OCI-LY7 (cell line): ENCODE measurements at regions not wholly inside any gene's neighbourhood (a gene's known extent, or its start where the extent isn't known, plus 50 kb on each side); places are given as distances from the start of the nearest gene placed in this dataset.

Experiments
- BruUV-seq: library from RNA; stranded (reverse); fragments of 400-500 nt; replicated peaks from 2 replicates; lab custom pipeline; 2021; lab: Mats Ljungman, UMichigan
- CTCF ChIA-PET: fragments of 300-600 bp; sonication (Branson Sonifier 250); formaldehyde crosslinking; loops from one replicate; lab custom pipeline; 2022; ENCODE audit warnings: antibody characterized with exemption; ENCODE audit not compliant: unreplicated experiment; lab: Charles Lee
- POLR2A ChIA-PET: fragments of 300-600 bp; sonication (Branson Sonifier 250); formaldehyde crosslinking; loops from one replicate; lab custom pipeline; 2022; ENCODE audit warnings: antibody characterized with exemption; lab: Charles Lee
- DNase-seq: peaks from one replicate; pipeline ENCODE4 v3.0.0-alpha.2; 2015; ENCODE audit warnings: low spot score
- H2AFZ ChIP-seq: fragments of 200-600 bp; sonication (generic), shearing (Covaris generic); 2 replicates; pipeline ENCODE4 v1.6.1; 2014; ENCODE audit warnings: mild to moderate bottlenecking, antibody characterized with exemption, low read length, moderate library complexity
- H3K27ac ChIP-seq: fragments of 200-600 bp; sonication (generic); 2 replicates; pipeline ENCODE4 v1.5.1; 2014; ENCODE audit warnings: mixed run types, low read depth, mild to moderate bottlenecking, moderate library complexity, low read length, inconsistent platforms; ENCODE audit not compliant: poor library complexity, severe bottlenecking
- H3K36me3 ChIP-seq: fragments of 200-600 bp; sonication (generic); 2 replicates; pipeline ENCODE4 v1.6.1; 2014; ENCODE audit warnings: mild to moderate bottlenecking, antibody characterized with exemption, low read length, moderate library complexity, mixed read lengths; ENCODE audit not compliant: insufficient read depth
- H3K4me1 ChIP-seq: fragments of 200-600 bp; sonication (generic); 2 replicates; pipeline ENCODE4 v1.5.1; 2014; ENCODE audit warnings: mild to moderate bottlenecking, low read length; ENCODE audit not compliant: insufficient read depth, poor library complexity, severe bottlenecking
- H3K4me2 ChIP-seq: fragments of 200-600 bp; sonication (generic); 2 replicates; pipeline ENCODE4 v1.6.1; 2014; ENCODE audit warnings: mild to moderate bottlenecking, low read length
- H3K4me3 ChIP-seq: fragments of 200-600 bp; sonication (generic); 2 replicates; pipeline ENCODE4 v1.5.1; 2014; ENCODE audit warnings: mild to moderate bottlenecking, low read depth, low read length; ENCODE audit not compliant: poor library complexity, severe bottlenecking
- H3K79me2 ChIP-seq: fragments of 200-600 bp; sonication (generic); 2 replicates; pipeline ENCODE4 v1.6.1; 2016; ENCODE audit warnings: low read depth, mild to moderate bottlenecking, low read length, moderate library complexity, mixed read lengths; ENCODE audit not compliant: insufficient read depth
- H3K9me2 ChIP-seq: fragments of 200-600 bp; sonication (generic); 2 replicates; pipeline ENCODE4 v1.6.1; 2016; ENCODE audit warnings: mild to moderate bottlenecking, low read length, mixed read lengths; ENCODE audit not compliant: insufficient read depth
- H3K9me3 ChIP-seq: fragments of 200-600 bp; sonication (generic); 2 replicates; pipeline ENCODE4 v1.6.1; 2014; ENCODE audit warnings: mild to moderate bottlenecking, mixed run types, low read length, mixed read lengths
- H4K20me1 ChIP-seq: fragments of 200-600 bp; sonication (generic); 2 replicates; pipeline ENCODE4 v1.6.1; 2014; ENCODE audit warnings: mild to moderate bottlenecking, antibody characterized with exemption, low read length, moderate library complexity, mixed read lengths; ENCODE audit not compliant: insufficient read depth
- EZH2phosphoT487 ChIP-seq: fragments of 200-600 bp; sonication (generic); IDR thresholded peaks from 2 replicates; pipeline ENCODE4 v1.6.1; 2018; ENCODE audit warnings: low read depth, borderline replicate concordance, mild to moderate bottlenecking, mixed run types, antibody characterized with exemption, low read length, moderate library complexity, mixed read lengths
- intact Hi-C: fragments of 100-400 bp; cut with micrococcal nuclease; formaldehyde crosslinking; loops from one replicate; pipeline ENCODE4 v1.10.0; 2022; ENCODE audit not compliant: unreplicated experiment
- TF ChIP-seq, protein P1 (sequence below): fragments of 200-600 bp; sonication (generic); conservative IDR thresholded peaks from 2 replicates; pipeline ENCODE4 v1.5.1; 2014; ENCODE audit warnings: mild to moderate bottlenecking, antibody characterized with exemption, low read length, moderate library complexity, mixed read lengths

DNA sequence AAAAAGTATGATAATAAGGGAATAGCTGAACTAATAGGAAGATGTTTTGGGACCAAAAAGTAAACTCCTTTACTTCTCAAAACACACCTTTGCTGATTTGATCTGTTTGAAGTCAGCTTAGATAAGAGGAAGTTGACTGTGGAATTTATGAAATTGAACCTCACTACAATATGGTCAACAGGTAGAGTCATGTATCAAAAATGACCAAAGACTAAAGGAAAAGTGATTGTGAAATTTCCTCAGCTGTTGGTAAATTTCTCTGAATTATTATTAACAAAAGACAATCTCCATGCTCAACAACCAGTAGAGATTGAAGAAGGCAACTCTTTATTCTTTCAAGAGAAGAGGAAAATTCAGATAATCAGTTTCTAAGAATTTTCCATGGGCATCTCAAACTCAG lies 826.5 kb downstream of the KCNA4 start:
- H3K4me1 ChIP-seq = no peaks in the 10 kb centered on the region
- intact Hi-C loops = no loop called here
- TF ChIP-seq, protein P1, sequence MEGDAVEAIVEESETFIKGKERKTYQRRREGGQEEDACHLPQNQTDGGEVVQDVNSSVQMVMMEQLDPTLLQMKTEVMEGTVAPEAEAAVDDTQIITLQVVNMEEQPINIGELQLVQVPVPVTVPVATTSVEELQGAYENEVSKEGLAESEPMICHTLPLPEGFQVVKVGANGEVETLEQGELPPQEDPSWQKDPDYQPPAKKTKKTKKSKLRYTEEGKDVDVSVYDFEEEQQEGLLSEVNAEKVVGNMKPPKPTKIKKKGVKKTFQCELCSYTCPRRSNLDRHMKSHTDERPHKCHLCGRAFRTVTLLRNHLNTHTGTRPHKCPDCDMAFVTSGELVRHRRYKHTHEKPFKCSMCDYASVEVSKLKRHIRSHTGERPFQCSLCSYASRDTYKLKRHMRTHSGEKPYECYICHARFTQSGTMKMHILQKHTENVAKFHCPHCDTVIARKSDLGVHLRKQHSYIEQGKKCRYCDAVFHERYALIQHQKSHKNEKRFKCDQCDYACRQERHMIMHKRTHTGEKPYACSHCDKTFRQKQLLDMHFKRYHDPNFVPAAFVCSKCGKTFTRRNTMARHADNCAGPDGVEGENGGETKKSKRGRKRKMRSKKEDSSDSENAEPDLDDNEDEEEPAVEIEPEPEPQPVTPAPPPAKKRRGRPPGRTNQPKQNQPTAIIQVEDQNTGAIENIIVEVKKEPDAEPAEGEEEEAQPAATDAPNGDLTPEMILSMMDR = no peak
- TF ChIP-seq EZH2phosphoT487 = no peak
- H3K9me3 ChIP-seq = no peaks in the 10 kb centered on the region
- H3K36me3 ChIP-seq = no peaks in the 10 kb centered on the region
- no peak overlapping the region for H3K27ac ChIP-seq
- ChIA-PET POLR2A (no interaction called here), CTCF (no interaction called here)
- H3K9me2 ChIP-seq = no peaks in the 10 kb centered on the region; the same call in 1 of the 2 replicates
- no peak for DNase-seq
- no peak overlapping the region for H3K4me2 ChIP-seq
- H2AFZ ChIP-seq = no peak overlapping the region
- H3K79me2 ChIP-seq = no peaks in the 10 kb centered on the region
- no TSS peak for BruUV-seq
- no peaks in the 10 kb centered on the region for H4K20me1 ChIP-seq
- no peak overlapping the region for H3K4me3 ChIP-seq

DNA sequence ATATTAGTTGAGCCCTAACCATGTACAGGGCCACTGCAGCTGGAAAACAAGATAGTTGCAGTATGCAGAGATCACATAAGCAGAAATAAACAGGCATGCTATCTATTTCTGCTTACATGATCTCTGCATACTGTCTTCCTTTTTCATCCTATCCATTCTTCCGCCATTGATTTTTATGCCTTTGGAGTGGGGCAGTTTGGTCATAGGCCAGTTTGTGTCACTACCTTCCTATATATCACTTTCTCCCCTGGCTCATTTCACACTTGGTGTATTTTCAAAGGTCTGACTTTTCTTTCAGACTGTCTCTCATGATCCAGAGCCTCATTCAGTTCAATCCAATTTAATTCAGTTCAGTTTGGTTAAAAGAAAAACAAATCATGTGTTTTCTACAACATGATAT lies 829.6 kb downstream of the KCNA4 start:
- BruUV-seq = no TSS peak

More for the DNA sequence above, 829.6 kb downstream of the KCNA4 start:
- no peak overlapping the region for H3K4me2 ChIP-seq
- H3K27ac ChIP-seq = no peak overlapping the region
- no peaks in the 10 kb centered on the region for H3K4me1 ChIP-seq
- H2AFZ ChIP-seq = no peak overlapping the region
- no peaks in the 10 kb centered on the region; the same call in 1 of the 2 replicates for H3K9me2 ChIP-seq
- no peaks in the 10 kb centered on the region for H3K9me3 ChIP-seq
- TF ChIP-seq, protein P1 = no peak
- TF ChIP-seq EZH2phosphoT487 = no peak
- intact Hi-C loops = no loop called here
- DNase-seq = no peak
- H4K20me1 ChIP-seq = no peaks in the 10 kb centered on the region
- no peak overlapping the region for H3K4me3 ChIP-seq
- POLR2A ChIA-PET = interaction anchor here (0.7 kb wide), 1 partner anchor 537 kb away, joined by 3 read pairs; no protein-coding TSS in a partner anchor
- H3K36me3 ChIP-seq = no peaks in the 10 kb centered on the region
- CTCF ChIA-PET = no interaction called here
- H3K79me2 ChIP-seq = no peaks in the 10 kb centered on the region
